SK-N-SH treated with all-trans-retinoic acid at 6 μM for 48 hours (cell line): ENCODE measurements at regions not wholly inside any gene's neighbourhood (a gene's known extent, or its start where the extent isn't known, plus 50 kb on each side); places are given as distances from the start of the nearest gene placed in this dataset.

Experiments
- ATAC-seq: fragments of 200-7000 bp; cut with Tn5 transposase; 3 replicates; pipeline ENCODE4 v1.9.1; 2020; ENCODE audit warnings: mild to moderate bottlenecking, moderate library complexity
- ARNTL ChIP-seq: fragments of 450-650 bp; formaldehyde crosslinking; IDR thresholded peaks from 2 replicates; pipeline ENCODE4 v1.5.0; 2020; ENCODE audit warnings: low read depth, mild to moderate bottlenecking, moderate library complexity, borderline replicate concordance
- BACH2 ChIP-seq: fragments of 250-450 bp; sonication (Bioruptor Pico); IDR thresholded peaks from 2 replicates; pipeline ENCODE4 v1.9.0; 2021; ENCODE audit warnings: mild to moderate bottlenecking, borderline replicate concordance
- CSDC2 ChIP-seq: fragments of 250-450 bp; sonication (Bioruptor Pico); IDR thresholded peaks from 2 replicates; pipeline ENCODE4 v1.5.0; 2020; ENCODE audit warnings: mild to moderate bottlenecking, moderate library complexity
- ESRRG ChIP-seq: fragments of 250-450 bp; sonication (Bioruptor Pico); IDR thresholded peaks from 2 replicates; pipeline ENCODE4 v1.6.1; 2021; ENCODE audit warnings: mild to moderate bottlenecking
- GLIS3 ChIP-seq: fragments of 250-450 bp; sonication (Bioruptor Pico); IDR thresholded peaks from 2 replicates; pipeline ENCODE4 v1.5.0; 2020; ENCODE audit warnings: mild to moderate bottlenecking, moderate library complexity
- ISL1 ChIP-seq: fragments of 250-450 bp; sonication (Bioruptor Pico); IDR thresholded peaks from 2 replicates; pipeline ENCODE4 v2.1.2; 2022; ENCODE audit warnings: mild to moderate bottlenecking, moderate library complexity
- OSR1 ChIP-seq: fragments of 250-450 bp; sonication (Bioruptor Pico); IDR thresholded peaks from 2 replicates; pipeline ENCODE4 v1.8.0; 2022; ENCODE audit warnings: moderate library complexity, mild to moderate bottlenecking, inconsistent platforms
- PPARA ChIP-seq: fragments of 250-450 bp; sonication (Bioruptor Pico); IDR thresholded peaks from 2 replicates; pipeline ENCODE4 v1.5.0; 2020; ENCODE audit warnings: mild to moderate bottlenecking, borderline replicate concordance
- RARB ChIP-seq: fragments of 250-450 bp; sonication (Bioruptor Pico); IDR thresholded peaks from 2 replicates; pipeline ENCODE4 v1.8.0; 2021; ENCODE audit warnings: mild to moderate bottlenecking, moderate library complexity
- SNAI2 ChIP-seq: fragments of 250-450 bp; sonication (Bioruptor Pico); IDR thresholded peaks from 2 replicates; pipeline ENCODE4 v1.5.0; 2020; ENCODE audit warnings: mild to moderate bottlenecking, moderate library complexity
- TCF4 ChIP-seq: fragments of 250-450 bp; sonication (Bioruptor Pico); IDR thresholded peaks from 2 replicates; pipeline ENCODE4 v1.8.0; 2021; ENCODE audit warnings: mild to moderate bottlenecking, moderate library complexity, borderline replicate concordance
- TOX ChIP-seq: fragments of 250-450 bp; sonication (Bioruptor Pico); IDR thresholded peaks from 2 replicates; pipeline ENCODE4 v1.8.0; 2021; ENCODE audit warnings: mild to moderate bottlenecking, moderate library complexity, borderline replicate concordance
- ZC3H10 ChIP-seq: fragments of 250-450 bp; sonication (Bioruptor Pico); IDR thresholded peaks from 2 replicates; pipeline ENCODE4 v1.5.1; 2021; ENCODE audit warnings: mild to moderate bottlenecking, moderate library complexity
- ZFP3 ChIP-seq: fragments of 250-450 bp; sonication (Bioruptor Pico); IDR thresholded peaks from 2 replicates; pipeline ENCODE4 v1.5.0; 2020; ENCODE audit warnings: mild to moderate bottlenecking, moderate library complexity
- ZFP30 ChIP-seq: fragments of 450-650 bp; formaldehyde crosslinking; IDR thresholded peaks from 2 replicates; pipeline ENCODE4 v1.5.0; 2022; ENCODE audit warnings: mild to moderate bottlenecking, moderate library complexity
- ZNF565 ChIP-seq: fragments of 450-650 bp; formaldehyde crosslinking; conservative IDR thresholded peaks from 2 replicates; pipeline ENCODE4 v1.5.0; 2020; ENCODE audit warnings: low read depth, mild to moderate bottlenecking, moderate library complexity
- ZNF70 ChIP-seq: fragments of 450-650 bp; formaldehyde crosslinking; IDR thresholded peaks from 2 replicates; pipeline ENCODE4 v1.5.0; 2020; ENCODE audit warnings: mild to moderate bottlenecking, moderate library complexity
- ZNF8 ChIP-seq: fragments of 450-650 bp; formaldehyde crosslinking; IDR thresholded peaks from 2 replicates; pipeline ENCODE4 v1.5.0; 2020; ENCODE audit warnings: mild to moderate bottlenecking, moderate library complexity
- TF ChIP-seq, protein P1 (sequence below): fragments of 250-450 bp; sonication (Bioruptor Pico); IDR thresholded peaks from 2 replicates; pipeline ENCODE4 v1.5.1; 2021; ENCODE audit warnings: mild to moderate bottlenecking, moderate library complexity
- TF ChIP-seq, protein P2 (sequence below): fragments of 250-450 bp; sonication (Bioruptor Pico); IDR thresholded peaks from 2 replicates; pipeline ENCODE4 v1.5.1; 2020; ENCODE audit warnings: low read depth, mild to moderate bottlenecking, moderate library complexity
- TF ChIP-seq, protein P3 (sequence below): fragments of 250-450 bp; sonication (Bioruptor Pico); IDR thresholded peaks from 2 replicates; pipeline ENCODE4 v1.5.0; 2020; ENCODE audit warnings: mild to moderate bottlenecking, moderate library complexity
- TF ChIP-seq, protein P4 (sequence below): fragments of 250-450 bp; sonication (Bioruptor Pico); IDR thresholded peaks from 2 replicates; pipeline ENCODE4 v1.8.0; 2021; ENCODE audit warnings: low read depth, mild to moderate bottlenecking, moderate library complexity, borderline replicate concordance

GRCh38 chr13:105084931-105085330 is 1450.5 kb downstream of the EFNB2 start:
- TF ChIP-seq ESRRG (CRISPR knock-in tag) = no peak
- TF ChIP-seq ZFP3 = no peak
- TF ChIP-seq, protein P1, sequence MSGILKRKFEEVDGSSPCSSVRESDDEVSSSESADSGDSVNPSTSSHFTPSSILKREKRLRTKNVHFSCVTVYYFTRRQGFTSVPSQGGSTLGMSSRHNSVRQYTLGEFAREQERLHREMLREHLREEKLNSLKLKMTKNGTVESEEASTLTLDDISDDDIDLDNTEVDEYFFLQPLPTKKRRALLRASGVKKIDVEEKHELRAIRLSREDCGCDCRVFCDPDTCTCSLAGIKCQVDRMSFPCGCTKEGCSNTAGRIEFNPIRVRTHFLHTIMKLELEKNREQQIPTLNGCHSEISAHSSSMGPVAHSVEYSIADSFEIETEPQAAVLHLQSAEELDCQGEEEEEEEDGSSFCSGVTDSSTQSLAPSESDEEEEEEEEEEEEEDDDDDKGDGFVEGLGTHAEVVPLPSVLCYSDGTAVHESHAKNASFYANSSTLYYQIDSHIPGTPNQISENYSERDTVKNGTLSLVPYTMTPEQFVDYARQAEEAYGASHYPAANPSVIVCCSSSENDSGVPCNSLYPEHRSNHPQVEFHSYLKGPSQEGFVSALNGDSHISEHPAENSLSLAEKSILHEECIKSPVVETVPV (CRISPR knock-in tag) = no peak
- no peak for TF ChIP-seq ARNTL
- TF ChIP-seq ZC3H10 (CRISPR knock-in tag) = no peak
- TF ChIP-seq, all 23 proteins: peak for 0
- ATAC-seq = no peak

GRCh38 chr13:105083992-105084391 is 1451.5 kb downstream of the EFNB2 start:
- ATAC-seq = peak; percentile 63; the same call in 1 of the 3 replicates
- TF ChIP-seq ZNF70 (no peak), ISL1 (CRISPR knock-in tag) (0 out of 2 replicates have a peak, but pooled peaks have one; percentile 14), TOX (CRISPR knock-in tag) (no peak), ZC3H10 (CRISPR knock-in tag) (no peak), RARB (no peak), BACH2 (CRISPR knock-in tag) (no peak), SNAI2 (CRISPR knock-in tag) (no peak), ZNF8 (no peak), GLIS3 (CRISPR knock-in tag) (no peak), ZNF565 (CRISPR knock-in tag) (no peak; the same call in 1 of the 2 replicates), PPARA (CRISPR knock-in tag) (no peak), TCF4 (peak; percentile 98), ESRRG (CRISPR knock-in tag) (0 out of 2 replicates have a peak, but pooled peaks have one; percentile 61), CSDC2 (CRISPR knock-in tag) (no peak)
- TF ChIP-seq, protein P2, sequence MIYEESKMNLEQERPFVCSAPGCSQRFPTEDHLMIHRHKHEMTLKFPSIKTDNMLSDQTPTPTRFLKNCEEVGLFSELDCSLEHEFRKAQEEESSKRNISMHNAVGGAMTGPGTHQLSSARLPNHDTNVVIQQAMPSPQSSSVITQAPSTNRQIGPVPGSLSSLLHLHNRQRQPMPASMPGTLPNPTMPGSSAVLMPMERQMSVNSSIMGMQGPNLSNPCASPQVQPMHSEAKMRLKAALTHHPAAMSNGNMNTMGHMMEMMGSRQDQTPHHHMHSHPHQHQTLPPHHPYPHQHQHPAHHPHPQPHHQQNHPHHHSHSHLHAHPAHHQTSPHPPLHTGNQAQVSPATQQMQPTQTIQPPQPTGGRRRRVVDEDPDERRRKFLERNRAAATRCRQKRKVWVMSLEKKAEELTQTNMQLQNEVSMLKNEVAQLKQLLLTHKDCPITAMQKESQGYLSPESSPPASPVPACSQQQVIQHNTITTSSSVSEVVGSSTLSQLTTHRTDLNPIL (CRISPR knock-in tag) = no peak; the same call in 1 of the 2 replicates
- TF ChIP-seq, protein P3, sequence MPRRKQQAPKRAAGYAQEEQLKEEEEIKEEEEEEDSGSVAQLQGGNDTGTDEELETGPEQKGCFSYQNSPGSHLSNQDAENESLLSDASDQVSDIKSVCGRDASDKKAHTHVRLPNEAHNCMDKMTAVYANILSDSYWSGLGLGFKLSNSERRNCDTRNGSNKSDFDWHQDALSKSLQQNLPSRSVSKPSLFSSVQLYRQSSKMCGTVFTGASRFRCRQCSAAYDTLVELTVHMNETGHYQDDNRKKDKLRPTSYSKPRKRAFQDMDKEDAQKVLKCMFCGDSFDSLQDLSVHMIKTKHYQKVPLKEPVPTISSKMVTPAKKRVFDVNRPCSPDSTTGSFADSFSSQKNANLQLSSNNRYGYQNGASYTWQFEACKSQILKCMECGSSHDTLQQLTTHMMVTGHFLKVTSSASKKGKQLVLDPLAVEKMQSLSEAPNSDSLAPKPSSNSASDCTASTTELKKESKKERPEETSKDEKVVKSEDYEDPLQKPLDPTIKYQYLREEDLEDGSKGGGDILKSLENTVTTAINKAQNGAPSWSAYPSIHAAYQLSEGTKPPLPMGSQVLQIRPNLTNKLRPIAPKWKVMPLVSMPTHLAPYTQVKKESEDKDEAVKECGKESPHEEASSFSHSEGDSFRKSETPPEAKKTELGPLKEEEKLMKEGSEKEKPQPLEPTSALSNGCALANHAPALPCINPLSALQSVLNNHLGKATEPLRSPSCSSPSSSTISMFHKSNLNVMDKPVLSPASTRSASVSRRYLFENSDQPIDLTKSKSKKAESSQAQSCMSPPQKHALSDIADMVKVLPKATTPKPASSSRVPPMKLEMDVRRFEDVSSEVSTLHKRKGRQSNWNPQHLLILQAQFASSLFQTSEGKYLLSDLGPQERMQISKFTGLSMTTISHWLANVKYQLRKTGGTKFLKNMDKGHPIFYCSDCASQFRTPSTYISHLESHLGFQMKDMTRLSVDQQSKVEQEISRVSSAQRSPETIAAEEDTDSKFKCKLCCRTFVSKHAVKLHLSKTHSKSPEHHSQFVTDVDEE (CRISPR knock-in tag) = peak; percentile 94
- TF ChIP-seq, all 23 proteins: peak for 4

DNA sequence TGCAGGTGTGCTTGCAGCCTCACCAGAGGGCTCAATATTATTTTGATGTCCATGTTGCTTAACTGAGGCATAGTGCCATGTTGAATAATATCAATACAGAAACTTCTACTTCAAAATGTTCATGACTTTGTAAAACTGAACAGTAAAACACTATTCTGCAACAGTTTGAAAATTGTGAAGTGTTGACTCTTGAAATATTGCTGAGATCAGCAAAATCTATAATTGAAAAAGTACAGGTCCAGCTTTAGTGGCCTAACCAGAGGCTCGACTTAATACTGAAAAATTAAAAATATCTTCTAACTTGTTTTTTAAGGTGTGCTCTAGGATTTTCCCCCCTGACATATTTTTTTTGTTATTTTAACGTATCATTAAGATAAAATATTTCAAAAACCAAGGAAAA is 1460.7 kb downstream of the EFNB2 start:
- TF ChIP-seq RARB (no peak), ZNF8 (no peak)
- no peak for ATAC-seq

DNA sequence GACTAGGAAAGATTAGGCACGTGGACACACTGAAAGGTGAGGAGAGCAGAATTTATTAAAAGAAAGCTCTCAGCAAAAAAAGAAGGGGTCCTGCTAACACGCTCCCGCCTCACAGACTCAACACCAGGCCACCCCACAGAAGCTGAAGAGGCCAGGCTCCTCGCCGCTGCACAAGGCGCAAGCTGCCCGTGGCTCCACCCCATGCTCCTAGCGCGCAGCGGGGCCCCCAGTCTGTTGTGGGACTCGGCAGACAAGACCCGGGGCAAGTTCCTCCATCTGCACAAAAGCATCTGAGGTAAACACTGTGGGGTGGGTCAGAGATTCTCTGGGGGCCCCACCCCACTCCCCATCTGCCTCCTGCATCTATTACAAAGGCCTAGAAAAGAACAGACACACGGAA is 1462.4 kb downstream of the EFNB2 start:
- no peak for ATAC-seq
- TF ChIP-seq ARNTL (no peak), OSR1 (CRISPR knock-in tag) (no peak)
- TF ChIP-seq, all 23 proteins: peak for 0

DNA sequence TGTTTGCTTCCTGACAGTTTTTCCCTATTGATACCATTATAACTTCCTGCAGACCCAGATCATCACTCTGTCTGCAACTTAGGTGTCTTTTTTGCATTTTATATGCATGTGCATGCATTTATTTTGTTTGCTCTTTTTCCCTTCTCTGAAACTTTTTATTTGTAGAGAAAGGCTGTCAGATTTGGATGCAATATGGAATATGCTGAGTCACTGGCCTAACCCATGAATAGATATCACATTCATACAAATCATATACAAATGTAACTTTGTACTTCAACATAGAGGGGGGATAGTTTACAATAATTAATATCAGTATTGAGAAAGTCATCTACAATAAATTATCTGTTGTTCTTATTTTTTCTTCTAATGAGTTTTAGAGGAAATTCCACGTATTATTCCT is 1465.0 kb downstream of the EFNB2 start:
- no peak for TF ChIP-seq ZFP30 (CRISPR knock-in tag)
- no peak for TF ChIP-seq ISL1 (CRISPR knock-in tag)
- TF ChIP-seq, protein P2 (CRISPR knock-in tag) = no peak
- TF ChIP-seq CSDC2 (CRISPR knock-in tag) = no peak
- no peak for TF ChIP-seq RARB
- TF ChIP-seq ZFP3 = no peak
- TF ChIP-seq SNAI2 (CRISPR knock-in tag) = no peak
- TF ChIP-seq GLIS3 (CRISPR knock-in tag) = no peak
- TF ChIP-seq ARNTL = no peak
- TF ChIP-seq ZNF565 (CRISPR knock-in tag) = no peak
- no peak for TF ChIP-seq TCF4
- TF ChIP-seq, protein P3 (CRISPR knock-in tag) = no peak
- TF ChIP-seq, protein P4, sequence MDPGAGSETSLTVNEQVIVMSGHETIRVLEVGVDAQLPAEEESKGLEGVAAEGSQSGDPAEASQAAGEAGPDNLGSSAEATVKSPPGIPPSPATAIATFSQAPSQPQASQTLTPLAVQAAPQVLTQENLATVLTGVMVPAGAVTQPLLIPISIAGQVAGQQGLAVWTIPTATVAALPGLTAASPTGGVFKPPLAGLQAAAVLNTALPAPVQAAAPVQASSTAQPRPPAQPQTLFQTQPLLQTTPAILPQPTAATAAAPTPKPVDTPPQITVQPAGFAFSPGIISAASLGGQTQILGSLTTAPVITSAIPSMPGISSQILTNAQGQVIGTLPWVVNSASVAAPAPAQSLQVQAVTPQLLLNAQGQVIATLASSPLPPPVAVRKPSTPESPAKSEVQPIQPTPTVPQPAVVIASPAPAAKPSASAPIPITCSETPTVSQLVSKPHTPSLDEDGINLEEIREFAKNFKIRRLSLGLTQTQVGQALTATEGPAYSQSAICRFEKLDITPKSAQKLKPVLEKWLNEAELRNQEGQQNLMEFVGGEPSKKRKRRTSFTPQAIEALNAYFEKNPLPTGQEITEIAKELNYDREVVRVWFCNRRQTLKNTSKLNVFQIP (CRISPR knock-in tag) = no peak
- no peak for TF ChIP-seq ESRRG (CRISPR knock-in tag)
- TF ChIP-seq OSR1 (CRISPR knock-in tag) = no peak
- TF ChIP-seq BACH2 (CRISPR knock-in tag) = no peak
- no peak for TF ChIP-seq PPARA (CRISPR knock-in tag)
- TF ChIP-seq, all 23 proteins: peak for 0
- no peak for ATAC-seq
